Endodermal cell (in vitro differentiated cells): ENCODE measurements at regions not wholly inside any gene's neighbourhood (a gene's known extent, or its start where the extent isn't known, plus 50 kb on each side); places are given as distances from the start of the nearest gene placed in this dataset.

Experiments
- DNase-seq: peaks from one replicate; pipeline ENCODE4 v3.0.0-alpha.2; 2017
- H3K27ac ChIP-seq: 2 replicates; pipeline ENCODE4 v1.5.1; 2013; ENCODE audit warnings: mild to moderate bottlenecking, low read depth, low read length, moderate library complexity
- H3K27me3 ChIP-seq: 2 replicates; pipeline ENCODE4 v1.6.1; 2013; ENCODE audit warnings: mild to moderate bottlenecking, low read length, moderate library complexity; ENCODE audit not compliant: insufficient read depth, control insufficient read depth, poor library complexity, severe bottlenecking
- H3K36me3 ChIP-seq: 2 replicates; pipeline ENCODE4 v1.7.0; 2013; ENCODE audit warnings: mild to moderate bottlenecking, low read length, moderate library complexity; ENCODE audit not compliant: control insufficient read depth, insufficient read depth
- H3K4me1 ChIP-seq: one replicate; pipeline ENCODE4 v1.7.0; 2013; ENCODE audit warnings: low read length; ENCODE audit not compliant: control insufficient read depth, insufficient read depth
- H3K4me3 ChIP-seq: 2 replicates; pipeline ENCODE4 v1.5.1; 2013; ENCODE audit warnings: mild to moderate bottlenecking, low read length, moderate library complexity
- H3K9ac ChIP-seq: 2 replicates; pipeline ENCODE4 v1.6.1; 2013; ENCODE audit warnings: mild to moderate bottlenecking, low read length, moderate library complexity; ENCODE audit not compliant: poor library complexity, severe bottlenecking; ENCODE audit errors: extremely low read depth
- H3K9me3 ChIP-seq: 2 replicates; pipeline ENCODE4 v1.6.1; 2013; ENCODE audit warnings: mild to moderate bottlenecking, low read length, moderate library complexity; ENCODE audit not compliant: control insufficient read depth
- H3K27ac Mint-ChIP-seq: 2 replicates; pipeline ENCODE4 v1.8.0; 2020; ENCODE audit warnings: mixed read lengths
- H3K27me3 Mint-ChIP-seq: 2 replicates; pipeline ENCODE4 v1.8.0; 2021; ENCODE audit warnings: mild to moderate bottlenecking, mixed read lengths; ENCODE audit not compliant: insufficient read depth
- H3K36me3 Mint-ChIP-seq: 2 replicates; pipeline ENCODE4 v1.8.0; 2020; ENCODE audit warnings: low read depth, mixed read lengths
- H3K4me1 Mint-ChIP-seq: 2 replicates; pipeline ENCODE4 v1.8.0; 2020; ENCODE audit warnings: mixed read lengths
- H3K4me3 Mint-ChIP-seq: 2 replicates; pipeline ENCODE4 v1.8.0; 2020; ENCODE audit warnings: mild to moderate bottlenecking, moderate library complexity, mixed read lengths
- H3K9me3 Mint-ChIP-seq: 2 replicates; pipeline ENCODE4 v1.8.0; 2020; ENCODE audit warnings: mild to moderate bottlenecking, mixed read lengths
- CTCF ChIP-seq: fragments of 200-600 bp; sonication (generic); conservative IDR thresholded peaks from 2 replicates; pipeline ENCODE4 v1.5.0; 2021; ENCODE audit warnings: antibody characterized with exemption, mild to moderate bottlenecking
- WGBS, 2 experiments: methylation state at CpG; one replicate each; pipeline versions ENCODE4 v1.1.5 to v1.1.7; 2013; ENCODE audit warnings: missing lambda C conversion rate in 2 of 2, mixed read lengths in 1 of 2; ENCODE audit not compliant: insufficient coverage in 1 of 2, insufficient read length in 1 of 2; 5-methylcytosine and 5-hydroxymethylcytosine counted together

- H3K4me1 ChIP-seq, result no peaks in the 10 kb centered on the region
- Mint-ChIP-seq H3K27me3 (peaks cover 12% of the 10 kb centered on the region), H3K27ac (no peak overlapping the region), H3K36me3 (no peaks in the 10 kb centered on the region), H3K9me3 (peaks cover 10% of the 10 kb centered on the region), H3K4me3 (no peak overlapping the region), H3K4me1 (peaks cover 2% of the 10 kb centered on the region)
- H3K9me3 ChIP-seq, result peaks cover 13% of the 10 kb centered on the region
- no peak for TF ChIP-seq CTCF
- WGBS, 2 experiments, result 84 to 100% methylated on average over 2 of the region's 2 CpGs
- H3K27ac ChIP-seq, result no peak overlapping the region
- H3K36me3 ChIP-seq, result no peaks in the 10 kb centered on the region
- no peak overlapping the region for H3K4me3 ChIP-seq
- no peak for DNase-seq
- no peak overlapping the region for H3K9ac ChIP-seq
- no peaks in the 10 kb centered on the region for H3K27me3 ChIP-seq
These were observed 507.4 kb upstream of the JARID2 start for GRCh38 chr6:14738497-14738896.

- H3K27ac ChIP-seq, result no peak overlapping the region
- Mint-ChIP-seq H3K4me3 (no peak overlapping the region), H3K27me3 (peaks cover 12% of the 10 kb centered on the region), H3K4me1 (peaks cover 2% of the 10 kb centered on the region), H3K9me3 (peaks cover 7% of the 10 kb centered on the region), H3K36me3 (no peaks in the 10 kb centered on the region), H3K27ac (no peak overlapping the region)
- no peaks in the 10 kb centered on the region for H3K4me1 ChIP-seq
- H3K9me3 ChIP-seq, result peaks cover 9% of the 10 kb centered on the region
- no peak for TF ChIP-seq CTCF
- 96% methylated on average over 4 to 5 of the region's 5 CpGs for WGBS, 2 experiments
- H3K9ac ChIP-seq, result no peak overlapping the region
- H3K27me3 ChIP-seq, result no peaks in the 10 kb centered on the region
- H3K4me3 ChIP-seq, result no peak overlapping the region
- no peaks in the 10 kb centered on the region for H3K36me3 ChIP-seq
- no peak for DNase-seq
These were observed 506.9 kb upstream of the JARID2 start for GRCh38 chr6:14738933-14739332.

GRCh38 chr6:14739827-14740226, 506.0 kb upstream of the JARID2 start:
- H3K9ac ChIP-seq, result no peak overlapping the region
- DNase-seq, result no peak
- H3K4me1 ChIP-seq, result no peaks in the 10 kb centered on the region
- H3K36me3 Mint-ChIP-seq, result no peaks in the 10 kb centered on the region
- H3K4me3 ChIP-seq, result no peak overlapping the region
- H3K9me3 ChIP-seq, result peaks cover under 1% of the 10 kb centered on the region
- no peaks in the 10 kb centered on the region for H3K36me3 ChIP-seq
- peaks cover 2% of the 10 kb centered on the region for H3K4me1 Mint-ChIP-seq
- no peak overlapping the region for H3K27ac Mint-ChIP-seq
- TF ChIP-seq CTCF, result no peak
- no peaks in the 10 kb centered on the region for H3K9me3 Mint-ChIP-seq
- 89 to 98% methylated on average over 3 to 5 of the region's 7 CpGs for WGBS, 2 experiments
- H3K4me3 Mint-ChIP-seq, result no peak overlapping the region
- peaks cover 10% of the 10 kb centered on the region for H3K27me3 Mint-ChIP-seq
- H3K27ac ChIP-seq, result no peak overlapping the region
- no peaks in the 10 kb centered on the region for H3K27me3 ChIP-seq
